ENCODE measurements at regions not wholly inside any gene's neighbourhood (a gene's known extent, or its start where the extent isn't known, plus 50 kb on each side); places are given as distances from the start of the nearest gene placed in this dataset.

DNA sequence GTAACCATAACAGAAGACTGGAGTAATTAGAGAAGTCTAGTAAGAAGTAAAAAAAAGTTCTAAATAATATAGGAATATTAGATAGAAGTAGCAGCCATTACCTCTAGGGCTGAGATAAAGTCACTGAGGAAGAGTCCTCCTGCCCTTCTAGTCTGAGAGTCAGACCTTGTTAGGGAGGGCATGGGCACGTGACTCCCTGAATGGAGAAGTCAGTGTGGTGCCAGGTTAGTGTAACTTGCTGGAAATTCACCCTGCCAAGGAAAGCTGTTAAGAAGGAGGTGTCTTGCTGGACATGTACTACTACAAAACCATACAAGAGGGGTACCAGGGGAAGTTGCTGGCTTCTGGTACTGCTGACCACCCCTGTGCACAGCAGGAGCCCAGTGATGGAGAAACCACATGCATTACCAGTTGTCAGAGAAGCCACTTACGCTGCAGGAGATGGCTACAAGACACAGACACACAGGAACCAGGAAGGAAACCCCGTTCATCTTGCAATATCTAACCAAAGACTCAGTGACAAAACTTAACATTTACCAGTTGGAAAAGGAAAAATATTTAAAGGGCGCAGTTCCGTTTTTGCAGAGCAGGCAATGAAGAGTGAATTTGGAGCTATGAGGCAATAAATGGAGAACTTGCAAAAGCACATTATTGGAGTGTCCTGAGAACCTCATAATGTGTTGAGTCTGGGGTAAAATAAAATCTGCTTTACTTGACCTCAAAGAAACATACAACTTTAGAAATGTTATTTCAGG is 77.2 kb upstream of the TLK1 start:
- intact Hi-C loops (cut with DNase I; ENCODE audit: low total_unique reads), result no loop called here

DNA sequence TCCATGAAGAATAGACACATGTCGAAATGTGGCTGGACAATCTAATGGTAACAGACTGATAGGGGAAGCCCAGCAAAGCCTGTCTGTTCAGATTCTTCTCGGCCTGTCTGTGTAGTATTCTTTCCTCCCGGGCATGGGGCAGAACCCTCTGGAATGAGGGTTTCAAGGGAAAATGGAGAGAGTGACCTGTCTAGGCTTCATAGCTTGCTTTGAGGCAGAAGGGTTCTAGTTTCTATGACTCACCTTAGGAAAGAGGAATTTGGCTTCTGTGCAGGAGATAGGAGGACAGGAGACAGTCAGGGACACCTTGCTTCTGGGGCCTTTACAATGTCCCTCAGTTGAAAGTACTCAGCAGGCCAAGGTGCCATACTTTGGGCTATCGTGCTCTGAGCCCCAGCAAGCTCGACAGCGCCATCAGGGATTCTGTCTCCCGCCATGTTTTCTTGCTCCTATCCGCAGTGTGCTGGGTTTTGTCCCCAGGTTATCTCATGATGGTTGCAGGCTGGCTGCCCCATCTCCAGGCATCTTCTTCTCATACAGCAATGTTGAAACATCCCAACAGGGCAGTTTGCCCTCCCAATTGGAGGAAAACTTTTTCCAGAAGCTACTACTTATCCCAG is 74.7 kb upstream of the TLK1 start:
- Histone ChIP-seq H3K4me3 (no peak overlapping the region), H3K36me3 (no peaks in the 10 kb centered on the region), H3K9me3 (no peaks in the 10 kb centered on the region), H3K27ac (no peak overlapping the region), H3K27me3 (no peaks in the 10 kb centered on the region), H3K4me1 (no peaks in the 10 kb centered on the region)
- TF ChIP-seq POLR2AphosphoS5 (IDR thresholded peaks at IDR 0.05) (no peak), EP300 (IDR thresholded peaks at IDR 0.05; ENCODE audit: low read depth) (no peak), POLR2A (IDR thresholded peaks at IDR 0.05) (no peak)
- TF ChIP-seq, protein P1, sequence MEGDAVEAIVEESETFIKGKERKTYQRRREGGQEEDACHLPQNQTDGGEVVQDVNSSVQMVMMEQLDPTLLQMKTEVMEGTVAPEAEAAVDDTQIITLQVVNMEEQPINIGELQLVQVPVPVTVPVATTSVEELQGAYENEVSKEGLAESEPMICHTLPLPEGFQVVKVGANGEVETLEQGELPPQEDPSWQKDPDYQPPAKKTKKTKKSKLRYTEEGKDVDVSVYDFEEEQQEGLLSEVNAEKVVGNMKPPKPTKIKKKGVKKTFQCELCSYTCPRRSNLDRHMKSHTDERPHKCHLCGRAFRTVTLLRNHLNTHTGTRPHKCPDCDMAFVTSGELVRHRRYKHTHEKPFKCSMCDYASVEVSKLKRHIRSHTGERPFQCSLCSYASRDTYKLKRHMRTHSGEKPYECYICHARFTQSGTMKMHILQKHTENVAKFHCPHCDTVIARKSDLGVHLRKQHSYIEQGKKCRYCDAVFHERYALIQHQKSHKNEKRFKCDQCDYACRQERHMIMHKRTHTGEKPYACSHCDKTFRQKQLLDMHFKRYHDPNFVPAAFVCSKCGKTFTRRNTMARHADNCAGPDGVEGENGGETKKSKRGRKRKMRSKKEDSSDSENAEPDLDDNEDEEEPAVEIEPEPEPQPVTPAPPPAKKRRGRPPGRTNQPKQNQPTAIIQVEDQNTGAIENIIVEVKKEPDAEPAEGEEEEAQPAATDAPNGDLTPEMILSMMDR (IDR thresholded peaks at IDR 0.05), result no peak
- WGBS, 2 donors (ENCODE audit: low coverage in 1 of 2), result 92 to 100% methylated on average over 1 to 8 of the region's 8 CpGs
- intact Hi-C loops (cut with DNase I; ENCODE audit: low total_unique reads) (no loop called here), in situ Hi-C loops (cut with MboI; ENCODE audit: low pct_ligation_motif_present in 1 of 4, low pct_unique_long_range_greater_than_20kb in 1 of 4, low sequenced_read_pairs in 3 of 4) (no loop called here)
- DNase-seq, result no peak

More for the DNA sequence above, 77.2 kb upstream of the TLK1 start:
- in situ Hi-C loops (cut with MboI; ENCODE audit: low pct_ligation_motif_present in 1 of 4, low pct_unique_long_range_greater_than_20kb in 1 of 4, low sequenced_read_pairs in 3 of 4), result no loop called here
- Histone ChIP-seq H3K27me3 (no peaks in the 10 kb centered on the region), H3K4me1 (no peaks in the 10 kb centered on the region), H3K9me3 (no peaks in the 10 kb centered on the region), H3K27ac (no peak overlapping the region), H3K4me3 (no peak overlapping the region), H3K36me3 (no peaks in the 10 kb centered on the region)
- no peak for DNase-seq
- TF ChIP-seq, protein P1 (IDR thresholded peaks at IDR 0.05), result no peak
- no peak for TF ChIP-seq EP300 (IDR thresholded peaks at IDR 0.05; ENCODE audit: low read depth)
- TF ChIP-seq POLR2A (IDR thresholded peaks at IDR 0.05), result no peak
- TF ChIP-seq POLR2AphosphoS5 (IDR thresholded peaks at IDR 0.05), result no peak
- 68 to 78% methylated on average over 4 to 5 of the region's 5 CpGs for WGBS, 2 donors (ENCODE audit: low coverage in 1 of 2)

DNA sequence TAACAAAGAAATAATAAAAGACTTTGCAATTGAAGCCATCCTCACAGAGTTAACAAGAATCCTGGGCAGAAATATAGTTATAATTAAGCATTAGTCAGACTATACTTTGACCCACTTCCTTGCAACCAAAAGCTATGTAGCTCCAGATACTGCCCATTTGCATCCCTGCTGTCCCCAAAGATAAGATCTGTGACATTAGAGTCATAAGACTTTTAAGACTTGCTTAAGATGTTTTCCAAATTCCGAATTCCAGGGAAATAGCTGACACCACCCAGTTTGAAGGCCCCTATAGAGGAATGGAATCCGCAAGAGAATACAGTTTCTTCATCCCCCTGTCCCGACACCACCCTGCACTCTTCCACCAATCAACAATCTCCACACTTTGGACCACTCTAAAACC is 69.5 kb upstream of the TLK1 start:
- Histone ChIP-seq H3K9me3 (no peaks in the 10 kb centered on the region), H3K27me3 (no peaks in the 10 kb centered on the region), H3K4me1 (no peaks in the 10 kb centered on the region), H3K36me3 (no peaks in the 10 kb centered on the region), H3K4me3 (no peak overlapping the region), H3K27ac (no peak overlapping the region)
- 90 to 94% methylated on average over 3 of the region's 3 CpGs for WGBS, 2 donors (ENCODE audit: low coverage in 1 of 2)
- intact Hi-C loops (cut with DNase I; ENCODE audit: low total_unique reads), result no loop called here
- in situ Hi-C loops (cut with MboI; ENCODE audit: low pct_ligation_motif_present in 1 of 4, low pct_unique_long_range_greater_than_20kb in 1 of 4, low sequenced_read_pairs in 3 of 4), result no loop called here
- TF ChIP-seq, protein P1 (IDR thresholded peaks at IDR 0.05), result no peak
- TF ChIP-seq POLR2A (IDR thresholded peaks at IDR 0.05), result no peak
- no peak for TF ChIP-seq POLR2AphosphoS5 (IDR thresholded peaks at IDR 0.05)
- no peak for TF ChIP-seq EP300 (IDR thresholded peaks at IDR 0.05; ENCODE audit: low read depth)
- no peak for DNase-seq

GRCh38 chr2:171228826-171229225 is 68.1 kb upstream of the TLK1 start:
- TF ChIP-seq, protein P1 (IDR thresholded peaks at IDR 0.05), result no peak
- TF ChIP-seq POLR2AphosphoS5 (IDR thresholded peaks at IDR 0.05) (no peak), EP300 (IDR thresholded peaks at IDR 0.05; ENCODE audit: low read depth) (no peak), POLR2A (IDR thresholded peaks at IDR 0.05) (no peak)
- 91 to 96% methylated on average over 2 of the region's 2 CpGs for WGBS, 2 donors (ENCODE audit: low coverage in 1 of 2)
- DNase-seq, result no peak
- Histone ChIP-seq H3K4me1 (no peaks in the 10 kb centered on the region), H3K27ac (no peak overlapping the region), H3K9me3 (no peaks in the 10 kb centered on the region), H3K4me3 (no peak overlapping the region), H3K36me3 (no peaks in the 10 kb centered on the region), H3K27me3 (no peaks in the 10 kb centered on the region)
- intact Hi-C loops (cut with DNase I; ENCODE audit: low total_unique reads), result no loop called here
- in situ Hi-C loops (cut with MboI; ENCODE audit: low pct_ligation_motif_present in 1 of 4, low pct_unique_long_range_greater_than_20kb in 1 of 4, low sequenced_read_pairs in 3 of 4), result no loop called here
